ENCODE measurements at regions not wholly inside any gene's neighbourhood (a gene's known extent, or its start where the extent isn't known, plus 50 kb on each side); places are given as distances from the start of the nearest gene placed in this dataset.

GRCh38 chrX:145553702-145554101 lies 263.9 kb upstream of the SLITRK2 start:
- WGBS, 2 donors, result 75% methylated on average over 4 of the region's 4 CpGs; no CpG with 5 or more reads in 1 of the 2 donors
- no peak overlapping the region for H3K27ac ChIP-seq
- no peaks in the 10 kb centered on the region for H3K27me3 ChIP-seq
- no peak overlapping the region for H3K4me3 ChIP-seq
- no peaks in the 10 kb centered on the region for H3K36me3 ChIP-seq
- H3K4me1 ChIP-seq, result no peaks in the 10 kb centered on the region
- TF ChIP-seq CTCF (IDR thresholded peaks at IDR 0.05) (no peak), EP300 (IDR thresholded peaks at IDR 0.05) (no peak), POLR2A (IDR thresholded peaks at IDR 0.05) (no peak)
- DNase-seq (ENCODE audit: low spot score in 2 of 2), result no peak
- no peaks in the 10 kb centered on the region for H3K9me3 ChIP-seq

GRCh38 chrX:145563159-145563558 lies 254.5 kb upstream of the SLITRK2 start:
- Histone ChIP-seq H3K27me3 (no peaks in the 10 kb centered on the region), H3K9me3 (no peaks in the 10 kb centered on the region), H3K36me3 (no peaks in the 10 kb centered on the region), H3K4me3 (no peak overlapping the region), H3K4me1 (no peaks in the 10 kb centered on the region), H3K27ac (no peak overlapping the region)
- no peak for DNase-seq (ENCODE audit: low spot score in 2 of 2)
- TF ChIP-seq CTCF (IDR thresholded peaks at IDR 0.05), result no peak
- no peak for TF ChIP-seq EP300 (IDR thresholded peaks at IDR 0.05)
- no peak for TF ChIP-seq POLR2A (IDR thresholded peaks at IDR 0.05)
- 35 to 77% methylated on average over 1 of the region's 1 CpG for WGBS, 2 donors

- TF ChIP-seq POLR2A (IDR thresholded peaks at IDR 0.05), result no peak
- no peak for TF ChIP-seq CTCF (IDR thresholded peaks at IDR 0.05)
- TF ChIP-seq EP300 (IDR thresholded peaks at IDR 0.05), result no peak
- no peak overlapping the region for H3K27ac ChIP-seq
- no peaks in the 10 kb centered on the region for H3K27me3 ChIP-seq
- DNase-seq (ENCODE audit: low spot score in 2 of 2), result no peak
- H3K4me3 ChIP-seq, result no peak overlapping the region
- whole genome bisulfite sequencing, 2 donors, result 44 to 67% methylated on average over 6 of the region's 6 CpGs
- H3K4me1 ChIP-seq, result no peaks in the 10 kb centered on the region
- no peaks in the 10 kb centered on the region for H3K36me3 ChIP-seq
- H3K9me3 ChIP-seq, result no peaks in the 10 kb centered on the region
Observed at GRCh38 chrX:145609951-145610511, 207.6 kb upstream of the SLITRK2 start.

- no peak for TF ChIP-seq POLR2A (IDR thresholded peaks at IDR 0.05)
- TF ChIP-seq CTCF (IDR thresholded peaks at IDR 0.05), result no peak
- TF ChIP-seq EP300 (IDR thresholded peaks at IDR 0.05), result no peak
- no peak for DNase-seq (ENCODE audit: low spot score in 2 of 2)
- H3K36me3 ChIP-seq, result no peaks in the 10 kb centered on the region
- H3K27me3 ChIP-seq, result no peaks in the 10 kb centered on the region
- H3K4me3 ChIP-seq, result no peak overlapping the region
- H3K9me3 ChIP-seq, result no peaks in the 10 kb centered on the region
- WGBS, 2 donors, result 49 to 94% methylated on average over 3 of the region's 3 CpGs
- no peak overlapping the region for H3K27ac ChIP-seq
- H3K4me1 ChIP-seq, result no peaks in the 10 kb centered on the region
Observed at GRCh38 chrX:145613894-145614293, 203.7 kb upstream of the SLITRK2 start.

GRCh38 chrX:145620666-145621065 lies 197.0 kb upstream of the SLITRK2 start:
- H3K36me3 ChIP-seq, result no peaks in the 10 kb centered on the region
- 38 to 56% methylated on average over 1 of the region's 1 CpG for WGBS, 2 donors
- H3K4me1 ChIP-seq, result no peaks in the 10 kb centered on the region
- no peaks in the 10 kb centered on the region for H3K9me3 ChIP-seq
- TF ChIP-seq EP300 (IDR thresholded peaks at IDR 0.05), result no peak
- no peak for TF ChIP-seq CTCF (IDR thresholded peaks at IDR 0.05)
- TF ChIP-seq POLR2A (IDR thresholded peaks at IDR 0.05), result no peak
- no peak overlapping the region for H3K4me3 ChIP-seq
- no peak overlapping the region for H3K27ac ChIP-seq
- no peaks in the 10 kb centered on the region for H3K27me3 ChIP-seq
- no peak for DNase-seq (ENCODE audit: low spot score in 2 of 2)

Measured in tibial nerve (tissue), 4 donors.